ENCODE measurements at regions not wholly inside any gene's neighbourhood (a gene's known extent, or its start where the extent isn't known, plus 50 kb on each side); places are given as distances from the start of the nearest gene placed in this dataset.

GRCh38 chr13:57346786-57347185 is 179.8 kb downstream of the PRR20E start:
- Histone ChIP-seq H2AFZ (ENCODE audit: low read length) (no peak overlapping the region), H3K9me3 (ENCODE audit: control insufficient read depth, insufficient read depth, low read depth, low read length) (no peaks in the 10 kb centered on the region), H3K27ac (ENCODE audit: insufficient read depth, low read length) (no peak overlapping the region), H3K4me2 (ENCODE audit: extremely low read depth, insufficient read depth, low read length) (no peak overlapping the region), H3K4me1 (ENCODE audit: control insufficient read depth, extremely low read depth, insufficient read depth, low read length) (no peaks in the 10 kb centered on the region), H3K4me3 (replicated peaks in 1 of 4; ENCODE audit: control extremely low read depth in 1 of 4, insufficient read depth in 1 of 4, low read depth in 3 of 4, low read length in 4 of 4) (no peak overlapping the region), H4K20me1 (ENCODE audit: control insufficient read depth, extremely low read depth, insufficient read depth, low read length) (no peaks in the 10 kb centered on the region), H3K9ac (ENCODE audit: insufficient read depth, low read length) (no peak overlapping the region), H3K79me2 (ENCODE audit: control insufficient read depth, insufficient read depth, low read length) (no peaks in the 10 kb centered on the region), H3K27me3 (ENCODE audit: control insufficient read depth, insufficient read depth, low read length) (no peaks in the 10 kb centered on the region), H3K36me3 (ENCODE audit: control insufficient read depth, insufficient read depth, low read length) (no peaks in the 10 kb centered on the region)
- TF ChIP-seq CTCF (conservative IDR thresholded peaks at IDR 0.05 in 1 of 2, IDR thresholded peaks at IDR 0.05 in 1 of 2; ENCODE audit: low read depth in 1 of 2, low read length in 2 of 2), result no peak
- no peak for DNase-seq (ENCODE audit: low read depth in 2 of 2)

- H3K4me1 ChIP-seq (ENCODE audit: control insufficient read depth, extremely low read depth, insufficient read depth, low read length), result no peaks in the 10 kb centered on the region
- no peak overlapping the region for H3K4me3 ChIP-seq (replicated peaks in 1 of 4; ENCODE audit: control extremely low read depth in 1 of 4, insufficient read depth in 1 of 4, low read depth in 3 of 4, low read length in 4 of 4)
- H3K4me2 ChIP-seq (ENCODE audit: extremely low read depth, insufficient read depth, low read length), result no peak overlapping the region
- no peaks in the 10 kb centered on the region for H3K27me3 ChIP-seq (ENCODE audit: control insufficient read depth, insufficient read depth, low read length)
- no peaks in the 10 kb centered on the region for H3K79me2 ChIP-seq (ENCODE audit: control insufficient read depth, insufficient read depth, low read length)
- no peak for DNase-seq (ENCODE audit: low read depth in 2 of 2)
- H4K20me1 ChIP-seq (ENCODE audit: control insufficient read depth, extremely low read depth, insufficient read depth, low read length), result no peaks in the 10 kb centered on the region
- H3K9ac ChIP-seq (ENCODE audit: insufficient read depth, low read length), result no peak overlapping the region
- no peaks in the 10 kb centered on the region for H3K9me3 ChIP-seq (ENCODE audit: control insufficient read depth, insufficient read depth, low read depth, low read length)
- H3K36me3 ChIP-seq (ENCODE audit: control insufficient read depth, insufficient read depth, low read length), result no peaks in the 10 kb centered on the region
- H3K27ac ChIP-seq (ENCODE audit: insufficient read depth, low read length), result no peak overlapping the region
- no peak for TF ChIP-seq EZH2 (IDR thresholded peaks at IDR 0.05; ENCODE audit: low read length, missing control alignments)
- TF ChIP-seq CTCF (conservative IDR thresholded peaks at IDR 0.05 in 1 of 2, IDR thresholded peaks at IDR 0.05 in 1 of 2; ENCODE audit: low read depth in 1 of 2, low read length in 2 of 2), result no peak
- no peak overlapping the region for H2AFZ ChIP-seq (ENCODE audit: low read length)
Observed at GRCh38 chr13:57352114-57352513, 185.1 kb downstream of the PRR20E start.

GRCh38 chr13:57353831-57354230 is 186.8 kb downstream of the PRR20E start:
- Histone ChIP-seq H3K9me3 (ENCODE audit: control insufficient read depth, insufficient read depth, low read depth, low read length) (no peaks in the 10 kb centered on the region), H3K36me3 (ENCODE audit: control insufficient read depth, insufficient read depth, low read length) (no peaks in the 10 kb centered on the region), H3K27me3 (ENCODE audit: control insufficient read depth, insufficient read depth, low read length) (no peaks in the 10 kb centered on the region), H3K9ac (ENCODE audit: insufficient read depth, low read length) (no peak overlapping the region), H3K4me1 (ENCODE audit: control insufficient read depth, extremely low read depth, insufficient read depth, low read length) (no peaks in the 10 kb centered on the region), H2AFZ (ENCODE audit: low read length) (no peak overlapping the region), H4K20me1 (ENCODE audit: control insufficient read depth, extremely low read depth, insufficient read depth, low read length) (no peaks in the 10 kb centered on the region), H3K27ac (ENCODE audit: insufficient read depth, low read length) (no peak overlapping the region), H3K79me2 (ENCODE audit: control insufficient read depth, insufficient read depth, low read length) (no peaks in the 10 kb centered on the region), H3K4me2 (ENCODE audit: extremely low read depth, insufficient read depth, low read length) (no peak overlapping the region), H3K4me3 (replicated peaks in 1 of 4; ENCODE audit: control extremely low read depth in 1 of 4, insufficient read depth in 1 of 4, low read depth in 3 of 4, low read length in 4 of 4) (no peak overlapping the region)
- TF ChIP-seq CTCF (conservative IDR thresholded peaks at IDR 0.05 in 1 of 2, IDR thresholded peaks at IDR 0.05 in 1 of 2; ENCODE audit: low read depth in 1 of 2, low read length in 2 of 2) (no peak), EZH2 (IDR thresholded peaks at IDR 0.05; ENCODE audit: low read length, missing control alignments) (no peak)
- DNase-seq (ENCODE audit: low read depth in 2 of 2), result no peak
